Uterus (tissue), 3 donors: ENCODE measurements at regions not wholly inside any gene's neighbourhood (a gene's known extent, or its start where the extent isn't known, plus 50 kb on each side); places are given as distances from the start of the nearest gene placed in this dataset.

Experiments used
- DNase-seq, 2 donors: peaks; one replicate each; pipeline ENCODE4 v3.0.0-alpha.2; 2019 to 2020
- H3K27ac ChIP-seq, 2 donors: fragments of 200-600 bp; sonication (generic); 1 replicate in 1 of 2; 2 replicates in 1 of 2; pipeline ENCODE4 v1.5.1; 2016 to 2018
- H3K27me3 ChIP-seq, 2 donors: fragments of 200-600 bp; sonication (generic); one replicate each; pipeline ENCODE4 v1.5.1; 2018 to 2019; ENCODE audit warnings: control low read depth in 1 of 2
- H3K36me3 ChIP-seq, 2 donors: fragments of 200-600 bp; sonication (generic); one replicate each; pipeline ENCODE4 v1.5.1; 2019; ENCODE audit warnings: control low read depth in 1 of 2
- H3K4me1 ChIP-seq, 2 donors: fragments of 200-600 bp; sonication (generic); one replicate each; pipeline ENCODE4 v1.5.1; 2018 to 2019; ENCODE audit warnings: control low read depth in 1 of 2
- H3K4me3 ChIP-seq, 2 donors: fragments of 200-600 bp; sonication (generic); 1 replicate in 1 of 2; 2 replicates in 1 of 2; pipeline ENCODE4 v1.5.1; 2018 to 2019; ENCODE audit warnings: mild to moderate bottlenecking in 1 of 2
- H3K9me3 ChIP-seq, 2 donors: fragments of 200-600 bp; sonication (generic); one replicate each; pipeline ENCODE4 v1.5.1; 2019; ENCODE audit warnings: control low read depth in 1 of 2
- POLR2A ChIP-seq, 2 donors: fragments of 450-650 bp; IDR thresholded peaks; one replicate each; pipeline ENCODE4 v1.6.1; 2016; ENCODE audit warnings: antibody characterized with exemption in 2 of 2, mild to moderate bottlenecking in 1 of 2, moderate library complexity in 1 of 2
- intact Hi-C: fragments of 100-400 bp; cut with DNase I; formaldehyde crosslinking; loops from one replicate; pipeline ENCODE4 v1.15.1; 2023; ENCODE audit warnings: low total_unique reads
- TF ChIP-seq, protein P1 (sequence below), 4 experiments: fragments of 200-600 bp in 2 of 4; fragments of 450-650 bp in 2 of 4; sonication (generic) in 2 of 4; IDR thresholded peaks; one replicate each; pipeline ENCODE4 v1.5.1; 2016 to 2019; ENCODE audit warnings: antibody characterized with exemption in 4 of 4, mild to moderate bottlenecking in 2 of 4, moderate library complexity in 1 of 4
- donor health status: DM: yes; HTN: yes; CAD: no.

DNA sequence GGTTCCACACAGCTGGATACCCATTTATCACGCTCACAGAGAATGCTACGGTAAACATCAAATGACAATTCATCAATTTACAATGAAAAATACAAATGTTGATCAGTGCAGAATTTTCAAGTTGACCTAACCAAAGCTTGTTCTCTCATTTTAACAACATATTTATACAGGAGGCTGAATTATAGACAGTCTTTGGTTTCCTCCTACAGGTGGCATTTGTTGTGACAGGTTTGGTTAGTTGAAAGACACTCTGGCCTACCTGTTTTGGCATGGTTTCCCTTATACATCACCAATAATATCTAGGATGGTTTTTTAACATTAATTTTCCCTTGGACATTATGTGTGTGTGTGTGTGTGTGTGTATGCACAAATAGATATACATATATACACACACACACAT lies 642.5 kb upstream of the MMS22L start:
- intact Hi-C loops: no loop called here
- no peaks in the 10 kb centered on the region for H3K4me1 ChIP-seq
- TF ChIP-seq POLR2A (IDR thresholded peaks at IDR 0.05): no peak
- TF ChIP-seq, protein P1, sequence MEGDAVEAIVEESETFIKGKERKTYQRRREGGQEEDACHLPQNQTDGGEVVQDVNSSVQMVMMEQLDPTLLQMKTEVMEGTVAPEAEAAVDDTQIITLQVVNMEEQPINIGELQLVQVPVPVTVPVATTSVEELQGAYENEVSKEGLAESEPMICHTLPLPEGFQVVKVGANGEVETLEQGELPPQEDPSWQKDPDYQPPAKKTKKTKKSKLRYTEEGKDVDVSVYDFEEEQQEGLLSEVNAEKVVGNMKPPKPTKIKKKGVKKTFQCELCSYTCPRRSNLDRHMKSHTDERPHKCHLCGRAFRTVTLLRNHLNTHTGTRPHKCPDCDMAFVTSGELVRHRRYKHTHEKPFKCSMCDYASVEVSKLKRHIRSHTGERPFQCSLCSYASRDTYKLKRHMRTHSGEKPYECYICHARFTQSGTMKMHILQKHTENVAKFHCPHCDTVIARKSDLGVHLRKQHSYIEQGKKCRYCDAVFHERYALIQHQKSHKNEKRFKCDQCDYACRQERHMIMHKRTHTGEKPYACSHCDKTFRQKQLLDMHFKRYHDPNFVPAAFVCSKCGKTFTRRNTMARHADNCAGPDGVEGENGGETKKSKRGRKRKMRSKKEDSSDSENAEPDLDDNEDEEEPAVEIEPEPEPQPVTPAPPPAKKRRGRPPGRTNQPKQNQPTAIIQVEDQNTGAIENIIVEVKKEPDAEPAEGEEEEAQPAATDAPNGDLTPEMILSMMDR (IDR thresholded peaks at IDR 0.05): no peak

GRCh38 chr6:97939440-97940168 lies 656.6 kb upstream of the MMS22L start:
- Histone ChIP-seq H3K27ac (no peak overlapping the region), H3K36me3 (no peaks in the 10 kb centered on the region), H3K9me3 (no peaks in the 10 kb centered on the region), H3K27me3 (no peaks in the 10 kb centered on the region), H3K4me1 (no peaks in the 10 kb centered on the region), H3K4me3 (no peak overlapping the region)
- intact Hi-C loops: no loop called here
- no peak for DNase-seq
- TF ChIP-seq, protein P1 (IDR thresholded peaks at IDR 0.05): no peak
- no peak for TF ChIP-seq POLR2A (IDR thresholded peaks at IDR 0.05)

More for the DNA sequence above, 642.5 kb upstream of the MMS22L start:
- no peak overlapping the region for H3K4me3 ChIP-seq
- no peaks in the 10 kb centered on the region for H3K9me3 ChIP-seq
- no peaks in the 10 kb centered on the region for H3K36me3 ChIP-seq
- DNase-seq: no peak
- no peak overlapping the region for H3K27ac ChIP-seq
- no peaks in the 10 kb centered on the region for H3K27me3 ChIP-seq

DNA sequence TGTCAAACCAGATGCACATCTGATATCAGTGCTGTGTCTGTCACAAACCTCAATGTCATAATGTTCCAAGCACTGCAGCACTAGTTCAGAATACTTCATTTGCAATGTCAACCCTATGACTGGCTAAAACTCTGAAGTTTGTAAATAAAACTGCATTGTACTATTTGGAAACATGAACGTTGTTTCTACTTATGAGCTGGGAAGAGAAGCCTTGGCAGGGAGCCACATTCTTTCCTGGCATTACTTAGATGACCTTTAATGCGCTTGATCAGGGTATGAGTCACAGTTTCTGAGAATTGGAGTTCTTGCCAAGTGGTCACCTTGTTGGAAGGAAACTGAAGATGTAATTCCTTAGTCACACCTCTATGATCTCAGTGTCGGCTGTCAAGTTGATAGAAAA lies 664.8 kb upstream of the MMS22L start:
- Histone ChIP-seq H3K9me3 (no peaks in the 10 kb centered on the region), H3K4me1 (no peaks in the 10 kb centered on the region), H3K27me3 (no peaks in the 10 kb centered on the region), H3K36me3 (no peaks in the 10 kb centered on the region), H3K27ac (no peak overlapping the region), H3K4me3 (no peak overlapping the region)
- peak in 1 of 2 donors; percentile 45 for DNase-seq
- TF ChIP-seq, protein P1 (IDR thresholded peaks at IDR 0.05): no peak
- TF ChIP-seq POLR2A (IDR thresholded peaks at IDR 0.05): no peak
- intact Hi-C loops: no loop called here

DNA sequence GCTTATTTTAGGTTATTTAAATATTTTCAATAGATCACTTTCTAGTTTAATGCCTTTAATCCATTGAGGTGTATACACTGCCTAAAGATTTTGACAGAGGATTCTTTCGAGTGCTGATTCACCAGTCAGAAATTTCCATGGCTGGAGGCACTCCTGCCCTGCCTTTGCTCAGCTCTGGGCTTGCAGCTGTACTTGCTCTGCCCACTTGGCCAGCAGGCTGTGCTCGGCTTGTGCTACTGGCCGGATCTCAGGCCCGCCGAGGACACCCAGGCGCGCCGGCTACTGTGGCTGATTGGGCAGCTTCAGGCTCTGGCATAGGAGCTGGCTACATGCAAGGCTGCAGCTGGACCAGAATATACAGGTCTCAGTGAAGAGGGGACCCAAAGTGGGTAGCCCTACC lies 675.1 kb upstream of the MMS22L start:
- TF ChIP-seq, protein P1 (IDR thresholded peaks at IDR 0.05): no peak
- no peak for TF ChIP-seq POLR2A (IDR thresholded peaks at IDR 0.05)
- intact Hi-C loops: no loop called here
- Histone ChIP-seq H3K9me3 (no peaks in the 10 kb centered on the region), H3K4me3 (no peak overlapping the region), H3K27me3 (no peaks in the 10 kb centered on the region), H3K4me1 (no peaks in the 10 kb centered on the region), H3K27ac (no peak overlapping the region), H3K36me3 (no peaks in the 10 kb centered on the region)
- DNase-seq: no peak

GRCh38 chr6:97963193-97963592 lies 680.2 kb upstream of the MMS22L start:
- no peak overlapping the region for H3K4me3 ChIP-seq
- no peaks in the 10 kb centered on the region for H3K9me3 ChIP-seq
- no peak overlapping the region for H3K27ac ChIP-seq
- no peaks in the 10 kb centered on the region for H3K27me3 ChIP-seq
- TF ChIP-seq, protein P1 (IDR thresholded peaks at IDR 0.05): no peak
- no peak for TF ChIP-seq POLR2A (IDR thresholded peaks at IDR 0.05)
- no peak for DNase-seq
- H3K4me1 ChIP-seq: no peaks in the 10 kb centered on the region
- H3K36me3 ChIP-seq: no peaks in the 10 kb centered on the region
- intact Hi-C loops: no loop called here
